NCI-H2081 (cell line): ENCODE measurements at regions not wholly inside any gene's neighbourhood (a gene's known extent, or its start where the extent isn't known, plus 50 kb on each side); places are given as distances from the start of the nearest gene placed in this dataset.

Source experiments
- DNase-seq, 2 experiments: peaks; one replicate each; lab custom pipeline; 2025; lab: John Stamatoyannopoulos, UW

DNA sequence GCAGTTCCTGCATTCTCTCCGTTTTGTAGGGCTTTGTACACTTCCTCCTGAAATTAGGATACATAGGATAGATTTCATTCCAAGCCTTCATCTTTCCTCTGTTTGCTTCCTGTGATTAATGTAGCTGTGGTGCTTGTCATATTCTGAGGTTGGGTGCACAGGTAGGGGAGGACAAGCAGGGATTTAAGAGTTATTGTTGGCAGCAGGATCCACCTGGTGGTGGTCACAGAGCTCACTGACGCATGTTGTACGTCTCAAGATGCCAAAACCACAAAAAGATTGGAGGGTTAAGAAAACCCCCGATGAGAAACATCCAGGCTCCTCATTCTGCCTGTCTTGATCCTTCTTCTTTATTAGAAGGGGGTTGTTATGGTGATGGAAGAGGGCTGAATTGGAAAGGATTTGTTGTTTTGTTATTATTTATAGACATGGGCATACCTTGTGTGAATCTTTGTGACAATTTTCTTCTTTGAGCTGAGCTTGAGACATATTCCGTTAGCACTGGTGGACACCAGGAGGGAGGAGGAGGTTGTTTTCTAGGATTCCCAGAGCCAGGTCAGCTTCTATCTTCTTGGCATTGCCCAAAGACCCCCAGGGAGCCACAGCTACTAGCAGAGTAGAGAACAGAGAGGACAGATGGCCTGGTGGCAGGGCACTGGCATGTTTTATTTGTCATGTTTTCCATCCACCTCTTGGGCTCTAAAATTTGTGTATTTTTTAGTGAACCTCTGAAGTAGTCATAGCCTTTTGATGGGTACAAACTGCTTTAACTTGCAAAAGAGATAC is 57.7 kb upstream of the LARS2 start:
- no peak for DNase-seq

DNA sequence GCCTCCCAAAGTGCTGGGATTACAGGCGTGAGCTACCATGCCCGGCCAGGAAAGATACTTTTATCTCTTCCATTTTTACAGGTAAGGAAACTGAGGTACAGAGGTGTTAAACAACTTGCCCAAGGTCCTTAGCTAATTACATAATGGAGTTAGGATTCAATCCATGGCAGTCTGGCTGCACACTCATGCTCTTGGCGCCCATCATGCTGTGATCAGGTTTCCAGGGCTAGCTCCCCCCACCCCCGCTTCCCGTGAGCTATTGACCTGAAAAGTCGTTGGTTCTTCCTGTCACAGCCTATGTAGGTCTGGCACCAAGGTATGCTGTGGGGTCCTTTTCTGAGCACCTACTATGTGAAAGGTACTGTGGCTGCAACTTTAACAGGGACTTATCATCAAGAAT is 55.9 kb upstream of the LARS2 start:
- no peak for DNase-seq

DNA sequence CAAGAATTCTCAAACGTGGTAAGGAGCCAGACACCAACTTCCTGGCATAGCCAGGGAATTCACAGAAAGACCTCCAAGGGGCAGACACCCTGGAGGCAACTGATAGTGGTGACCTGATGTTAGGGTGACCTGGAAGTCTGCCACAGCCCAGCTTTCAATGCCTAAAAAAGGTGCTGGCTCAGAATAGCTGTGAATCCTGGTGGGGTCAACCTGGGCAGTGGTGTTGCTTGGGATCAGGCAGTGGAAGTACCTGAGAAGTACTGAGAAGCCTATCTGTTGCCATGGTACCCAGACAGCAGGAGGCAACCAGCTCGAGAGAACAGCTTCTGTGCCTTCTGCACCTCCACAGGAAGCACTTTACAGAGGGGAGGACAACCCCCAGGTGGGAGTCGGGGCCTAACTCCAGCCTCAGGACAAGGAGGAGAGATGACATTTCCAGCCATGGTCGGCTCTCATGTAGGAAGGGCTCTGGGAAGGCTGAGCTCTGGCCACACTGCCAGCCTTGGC is 55.4 kb upstream of the LARS2 start:
- no peak for DNase-seq

DNA sequence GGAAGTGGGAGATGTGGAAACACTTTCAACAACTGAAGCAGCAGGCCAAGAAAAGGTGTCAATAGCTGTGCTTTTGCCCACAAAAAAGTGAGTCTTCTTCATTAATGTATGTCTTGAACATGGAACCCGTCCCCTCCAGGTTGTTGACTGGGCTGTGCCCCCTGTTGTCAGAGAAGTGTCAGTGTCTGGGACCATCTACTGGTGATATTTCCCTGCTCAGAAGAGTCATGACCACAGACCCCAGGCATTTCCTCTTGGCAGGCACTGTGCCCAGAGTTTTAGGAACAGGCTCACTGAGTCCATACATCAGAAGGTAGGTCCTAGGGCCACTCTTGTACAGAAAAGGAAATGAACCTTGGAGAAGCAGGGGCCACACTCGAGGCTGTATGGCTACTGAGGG is 54.8 kb upstream of the LARS2 start:
- DNase-seq: no peak

DNA sequence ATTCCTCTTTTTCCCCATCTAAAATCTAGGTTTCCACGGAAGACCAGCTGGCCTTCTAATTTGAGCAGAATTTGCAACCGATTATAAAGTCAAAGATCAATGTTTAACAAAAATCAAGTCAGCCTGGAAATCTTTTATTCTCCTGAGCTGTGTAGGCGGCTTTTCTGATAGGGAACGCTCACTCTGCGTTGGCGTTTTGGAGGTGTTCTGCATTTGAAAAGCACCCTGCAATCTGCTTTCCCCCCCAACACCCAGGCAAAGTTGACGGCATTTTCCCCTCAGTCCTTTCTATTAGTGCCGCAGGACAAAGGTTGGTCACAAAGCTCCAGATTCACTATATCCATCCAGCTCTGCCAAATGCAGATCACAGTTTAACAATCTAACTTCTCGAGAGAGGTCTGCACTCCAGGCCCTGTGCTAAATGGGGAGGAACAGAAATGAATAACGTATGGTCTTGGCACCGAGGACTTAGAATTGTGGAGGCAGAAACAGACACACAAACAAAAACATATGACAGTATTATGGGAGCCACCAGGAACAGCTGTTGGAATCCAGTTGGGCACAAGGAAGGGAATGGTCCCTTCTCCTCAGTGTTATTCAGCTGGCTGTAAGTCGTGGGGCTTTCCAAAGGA is 50.4 kb upstream of the LARS2 start:
- DNase-seq: no peak
